MM.1S (cell line): ENCODE measurements at regions not wholly inside any gene's neighbourhood (a gene's known extent, or its start where the extent isn't known, plus 50 kb on each side); places are given as distances from the start of the nearest gene placed in this dataset.

Experiments
- DNase-seq: peaks from one replicate; pipeline ENCODE4 v3.0.0-alpha.2; 2015
- H2AFZ ChIP-seq: fragments of 300-600 bp; sonication (generic); 2 replicates; pipeline ENCODE4 v1.6.0; 2016; ENCODE audit warnings: antibody characterized with exemption, low read length
- H3F3A ChIP-seq: fragments of 300-600 bp; sonication (generic); 2 replicates; pipeline ENCODE4 v1.6.1; 2016; ENCODE audit warnings: mild to moderate bottlenecking, antibody characterized with exemption, low read length, moderate library complexity, mixed read lengths; ENCODE audit not compliant: insufficient read depth
- H3K27ac ChIP-seq: fragments of 300-600 bp; sonication (generic); 2 replicates; pipeline ENCODE4 v1.5.1; 2016; ENCODE audit warnings: mild to moderate bottlenecking, low read length
- H3K27me3 ChIP-seq: fragments of 300-600 bp; sonication (generic); replicated peaks from 2 replicates; pipeline ENCODE4 v1.6.0; 2016; ENCODE audit warnings: low read length; ENCODE audit not compliant: insufficient read depth
- H3K36me3 ChIP-seq: fragments of 300-600 bp; sonication (generic); replicated peaks from 2 replicates; pipeline ENCODE4 v1.6.1; 2016; ENCODE audit warnings: mild to moderate bottlenecking, low read length, mixed read lengths; ENCODE audit not compliant: insufficient read depth
- H3K4me1 ChIP-seq: fragments of 300-600 bp; sonication (generic); 2 replicates; pipeline ENCODE4 v1.6.1; 2016; ENCODE audit warnings: low read length, mixed read lengths
- H3K4me2 ChIP-seq: fragments of 300-600 bp; sonication (generic); 2 replicates; pipeline ENCODE4 v1.6.0; 2016; ENCODE audit warnings: low read depth, low read length
- H3K4me3 ChIP-seq: fragments of 300-600 bp; sonication (generic); 2 replicates; pipeline ENCODE4 v1.5.1; 2016; ENCODE audit warnings: low read length, mixed read lengths
- H3K79me2 ChIP-seq: fragments of 300-600 bp; sonication (generic); 2 replicates; pipeline ENCODE4 v1.6.1; 2016; ENCODE audit warnings: mixed run types, low read length, mixed read lengths
- H3K9ac ChIP-seq: fragments of 300-600 bp; sonication (generic); 2 replicates; pipeline ENCODE4 v1.6.1; 2016; ENCODE audit warnings: low read length, mixed read lengths
- H3K9me2 ChIP-seq: fragments of 300-600 bp; sonication (generic); replicated peaks from 2 replicates; pipeline ENCODE4 v1.6.1; 2016; ENCODE audit warnings: mild to moderate bottlenecking, low read length, mixed read lengths; ENCODE audit not compliant: insufficient read depth
- H3K9me3 ChIP-seq: fragments of 300-600 bp; sonication (generic); replicated peaks from 2 replicates; pipeline ENCODE4 v1.6.1; 2016; ENCODE audit warnings: mild to moderate bottlenecking, low read length, mixed read lengths; ENCODE audit not compliant: insufficient read depth
- H4K20me1 ChIP-seq: fragments of 300-600 bp; sonication (generic); 2 replicates; pipeline ENCODE4 v1.6.1; 2016; ENCODE audit warnings: mild to moderate bottlenecking, low read length, moderate library complexity, mixed read lengths; ENCODE audit not compliant: insufficient read depth
- CTCF ChIP-seq: fragments of 300-600 bp; sonication (generic); IDR thresholded peaks from 2 replicates; pipeline ENCODE4 v1.5.1; 2016; ENCODE audit warnings: antibody characterized with exemption, low read length, mixed read lengths
- EZH2 ChIP-seq: fragments of 300-600 bp; sonication (generic); optimal IDR thresholded peaks from 2 replicates; pipeline ENCODE3; 2017; ENCODE audit warnings: low read depth, mild to moderate bottlenecking, antibody characterized with exemption, low read length, mixed read lengths
- EZH2phosphoT487 ChIP-seq: fragments of 300-600 bp; sonication (generic); IDR thresholded peaks from 2 replicates; pipeline ENCODE4 v1.6.1; 2018; ENCODE audit warnings: antibody characterized with exemption, low read length

GRCh38 chr16:35691057-35691456, 2231.6 kb downstream of the TP53TG3F start:
- H3K9me2 ChIP-seq, result no peaks in the 10 kb centered on the region
- H3K4me1 ChIP-seq, result no peaks in the 10 kb centered on the region
- no peak overlapping the region for H3K9ac ChIP-seq
- no peaks in the 10 kb centered on the region for H4K20me1 ChIP-seq
- no peaks in the 10 kb centered on the region for H3K79me2 ChIP-seq
- no peak for DNase-seq
- no peaks in the 10 kb centered on the region for H3K27me3 ChIP-seq
- H3K36me3 ChIP-seq, result no peaks in the 10 kb centered on the region
- H3K4me3 ChIP-seq, result no peak overlapping the region
- H2AFZ ChIP-seq, result no peak overlapping the region
- TF ChIP-seq EZH2phosphoT487 (no peak), EZH2 (no peak), CTCF (no peak)
- H3K9me3 ChIP-seq, result no peaks in the 10 kb centered on the region
- H3F3A ChIP-seq, result no peaks in the 10 kb centered on the region
- H3K4me2 ChIP-seq, result no peak overlapping the region
- H3K27ac ChIP-seq, result no peak overlapping the region

GRCh38 chr16:35692824-35693223, 2233.4 kb downstream of the TP53TG3F start:
- H3K9ac ChIP-seq, result no peak overlapping the region
- H3K9me3 ChIP-seq, result no peaks in the 10 kb centered on the region
- TF ChIP-seq CTCF, result no peak
- TF ChIP-seq EZH2phosphoT487, result no peak
- TF ChIP-seq EZH2, result no peak

GRCh38 chr16:35706901-35707300, 2247.5 kb downstream of the TP53TG3F start:
- Histone ChIP-seq H3K9ac (no peak overlapping the region), H3K79me2 (no peaks in the 10 kb centered on the region), H3F3A (no peaks in the 10 kb centered on the region), H4K20me1 (no peaks in the 10 kb centered on the region), H3K4me2 (no peak overlapping the region), H3K27me3 (no peaks in the 10 kb centered on the region), H2AFZ (no peak overlapping the region), H3K4me1 (no peaks in the 10 kb centered on the region), H3K9me3 (no peaks in the 10 kb centered on the region), H3K9me2 (no peaks in the 10 kb centered on the region), H3K36me3 (no peaks in the 10 kb centered on the region), H3K27ac (no peak overlapping the region), H3K4me3 (no peak overlapping the region)
- TF ChIP-seq EZH2 (no peak), EZH2phosphoT487 (no peak), CTCF (no peak)
- DNase-seq, result no peak

More at GRCh38 chr16:35692824-35693223, 2233.4 kb downstream of the TP53TG3F start:
- Histone ChIP-seq H3K9me2 (no peaks in the 10 kb centered on the region), H3K27me3 (no peaks in the 10 kb centered on the region), H3K4me1 (no peaks in the 10 kb centered on the region), H3K4me3 (no peak overlapping the region), H4K20me1 (no peaks in the 10 kb centered on the region), H3K4me2 (no peak overlapping the region), H3K27ac (no peak overlapping the region), H2AFZ (no peak overlapping the region), H3K36me3 (no peaks in the 10 kb centered on the region), H3K79me2 (no peaks in the 10 kb centered on the region), H3F3A (no peaks in the 10 kb centered on the region)
- DNase-seq, result no peak
